ENCODE measurements at regions not wholly inside any gene's neighbourhood (a gene's known extent, or its start where the extent isn't known, plus 50 kb on each side); places are given as distances from the start of the nearest gene placed in this dataset.

DNA sequence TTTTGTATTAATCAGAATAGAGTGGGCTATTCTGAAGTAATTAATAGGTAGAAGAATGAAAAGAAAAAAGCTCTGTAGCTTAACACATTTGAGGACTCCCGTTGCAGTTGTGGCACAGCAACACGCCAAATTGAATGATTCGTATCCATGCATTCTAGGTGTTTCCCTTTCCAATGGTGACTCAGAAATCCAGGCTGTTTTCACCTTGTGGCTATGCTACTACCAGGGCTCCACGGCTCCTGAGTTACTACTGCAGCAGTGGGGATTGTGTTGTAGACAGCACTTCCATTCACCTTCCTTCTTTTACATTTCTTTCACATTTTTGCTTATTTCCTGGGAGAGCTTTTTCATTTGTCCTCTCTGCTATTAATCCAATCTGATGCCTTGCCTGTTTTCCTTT lies 1616.4 kb downstream of the CDH8 start:
- ATAC-seq (no peak), FAIRE-seq (no peak), DNase-seq (ENCODE audit: low read depth in 1 of 2, low spot score in 1 of 2) (peak in 1 of 2 experiments; percentile 1)
- ChIA-PET POLR2A (no interaction called here), CTCF (interaction anchor here (1.1 kb wide), 1 partner anchor 54 kb away, joined by 6 read pairs; no protein-coding TSS in a partner anchor)
- 28% methylated on average over 4 of the region's 4 CpGs for WGBS (ENCODE audit: missing lambda C conversion rate)
- Histone ChIP-seq H3K27ac (no peak overlapping the region), H3K4me2 (no peak overlapping the region), H3K9me3 (peaks cover 2% of the 10 kb centered on the region; the same call in 1 of the 3 replicates), H3K4me3 (no peak overlapping the region), H3K4me1 (no peaks in the 10 kb centered on the region)
- no peak for TF ChIP-seq ATOH8 (CRISPR knock-in tag; IDR thresholded peaks at IDR 0.05; ENCODE audit: low read depth)
- TF ChIP-seq RNF2 (IDR thresholded peaks at IDR 0.05; ENCODE audit: borderline replicate concordance, low read depth), result no peak
- no peak for TF ChIP-seq HOXB5 (CRISPR knock-in tag; IDR thresholded peaks at IDR 0.05)
- TF ChIP-seq CEBPB (IDR thresholded peaks at IDR 0.05), result no peak
- TF ChIP-seq ZFP36 (IDR thresholded peaks at IDR 0.05; ENCODE audit: borderline replicate concordance, partially characterized antibody), result no peak
- TF ChIP-seq HOXB13 (CRISPR knock-in tag; IDR thresholded peaks at IDR 0.05; ENCODE audit: low read depth), result no peak
- no peak for TF ChIP-seq KDM5A (IDR thresholded peaks at IDR 0.05)
- TF ChIP-seq CBX2 (IDR thresholded peaks at IDR 0.05; ENCODE audit: borderline replicate concordance, low read depth), result no peak
- no peak for TF ChIP-seq MYC (IDR thresholded peaks at IDR 0.05; ENCODE audit: borderline replicate concordance, low read length)
- TF ChIP-seq EHF (CRISPR knock-in tag; IDR thresholded peaks at IDR 0.05), result no peak
- TF ChIP-seq GATA3 (IDR thresholded peaks at IDR 0.05; ENCODE audit: borderline replicate concordance), result no peak
- TF ChIP-seq RCOR1 (IDR thresholded peaks at IDR 0.05; ENCODE audit: low read depth, low read length), result no peak
- no peak for TF ChIP-seq ZNF302 (CRISPR knock-in tag; IDR thresholded peaks at IDR 0.05)
- TF ChIP-seq POLR2AphosphoS2 (conservative IDR thresholded peaks at IDR 0.05; ENCODE audit: low read length), result no peak
- no peak for TF ChIP-seq NPAS2 (CRISPR knock-in tag; IDR thresholded peaks at IDR 0.05; ENCODE audit: borderline replicate concordance)
- TF ChIP-seq KDM1A (IDR thresholded peaks at IDR 0.05; ENCODE audit: low read depth), result no peak
- no peak for TF ChIP-seq HMGXB4 (CRISPR knock-in tag; IDR thresholded peaks at IDR 0.05; ENCODE audit: borderline replicate concordance)
- TF ChIP-seq JUNB (IDR thresholded peaks at IDR 0.05), result no peak
- no peak for TF ChIP-seq USF2 (IDR thresholded peaks at IDR 0.05)

GRCh38 chr16:60414613-60415012 lies 1621.6 kb downstream of the CDH8 start:
- ATAC-seq (no peak), DNase-seq (ENCODE audit: low read depth in 1 of 2, low spot score in 1 of 2) (no peak), FAIRE-seq (no peak)
- TF ChIP-seq JUNB (IDR thresholded peaks at IDR 0.05), result no peak
- no peak for TF ChIP-seq BHLHE40 (IDR thresholded peaks at IDR 0.05; ENCODE audit: low read depth, low read length)
- no peak for TF ChIP-seq CHD2 (IDR thresholded peaks at IDR 0.05; ENCODE audit: low read length, partially characterized antibody)
- no peak for TF ChIP-seq ESRRA (IDR thresholded peaks at IDR 0.05; ENCODE audit: borderline replicate concordance, low read length)
- no peak for TF ChIP-seq REST (IDR thresholded peaks at IDR 0.05)
- no peak for TF ChIP-seq POLR2AphosphoS2 (conservative IDR thresholded peaks at IDR 0.05; ENCODE audit: low read length)
- TF ChIP-seq, protein P1, sequence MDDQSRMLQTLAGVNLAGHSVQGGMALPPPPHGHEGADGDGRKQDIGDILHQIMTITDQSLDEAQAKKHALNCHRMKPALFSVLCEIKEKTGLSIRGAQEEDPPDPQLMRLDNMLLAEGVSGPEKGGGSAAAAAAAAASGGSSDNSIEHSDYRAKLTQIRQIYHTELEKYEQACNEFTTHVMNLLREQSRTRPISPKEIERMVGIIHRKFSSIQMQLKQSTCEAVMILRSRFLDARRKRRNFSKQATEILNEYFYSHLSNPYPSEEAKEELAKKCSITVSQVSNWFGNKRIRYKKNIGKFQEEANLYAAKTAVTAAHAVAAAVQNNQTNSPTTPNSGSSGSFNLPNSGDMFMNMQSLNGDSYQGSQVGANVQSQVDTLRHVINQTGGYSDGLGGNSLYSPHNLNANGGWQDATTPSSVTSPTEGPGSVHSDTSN (IDR thresholded peaks at IDR 0.05), result no peak
- H3K4me3 ChIP-seq, result no peak overlapping the region
- H3K4me2 ChIP-seq, result no peak overlapping the region
- peaks cover 2% of the 10 kb centered on the region; the same call in 1 of the 3 replicates for H3K9me3 ChIP-seq
- ChIA-PET POLR2A (no interaction called here), CTCF (interaction anchor here (0.6 kb wide), 1 partner anchor 1058 kb away, joined by 4 read pairs; no protein-coding TSS in a partner anchor)
- no peak overlapping the region for H3K27ac ChIP-seq
- WGBS (ENCODE audit: missing lambda C conversion rate), result 0% methylated on average over 1 of the region's 1 CpG
- H3K4me1 ChIP-seq, result no peaks in the 10 kb centered on the region
